Endothelial cell (in vitro differentiated cells): ENCODE measurements at regions not wholly inside any gene's neighbourhood (a gene's known extent, or its start where the extent isn't known, plus 50 kb on each side); places are given as distances from the start of the nearest gene placed in this dataset.

ENCODE experiments used
- DNase-seq: peaks from one replicate; pipeline ENCODE4 v3.0.0; 2021; ENCODE audit warnings: low spot score
- H3K27ac Mint-ChIP-seq: one replicate; pipeline ENCODE4 v1.8.0; 2021; ENCODE audit warnings: mixed read lengths, inconsistent platforms; ENCODE audit not compliant: unreplicated experiment
- H3K27me3 Mint-ChIP-seq: one replicate; pipeline ENCODE4 v1.8.0; 2021; ENCODE audit warnings: mild to moderate bottlenecking, moderate library complexity, mixed read lengths, inconsistent platforms; ENCODE audit not compliant: unreplicated experiment
- H3K36me3 Mint-ChIP-seq: one replicate; pipeline ENCODE4 v1.8.0; 2021; ENCODE audit warnings: mild to moderate bottlenecking, low read depth, mixed read lengths, inconsistent platforms; ENCODE audit not compliant: unreplicated experiment
- H3K4me1 Mint-ChIP-seq: one replicate; pipeline ENCODE4 v1.8.0; 2021; ENCODE audit warnings: mild to moderate bottlenecking, mixed read lengths, inconsistent platforms; ENCODE audit not compliant: unreplicated experiment
- H3K4me3 Mint-ChIP-seq: one replicate; pipeline ENCODE4 v1.8.0; 2021; ENCODE audit warnings: mild to moderate bottlenecking, mixed read lengths, inconsistent platforms; ENCODE audit not compliant: unreplicated experiment
- H3K9me3 Mint-ChIP-seq: one replicate; pipeline ENCODE4 v1.8.0; 2021; ENCODE audit warnings: mixed read lengths, inconsistent platforms; ENCODE audit not compliant: unreplicated experiment
- TF ChIP-seq, protein P1 (sequence below): fragments of 200-600 bp; sonication (generic); IDR thresholded peaks from one replicate; pipeline ENCODE4 v1.5.0; 2021; ENCODE audit warnings: antibody characterized with exemption; ENCODE audit not compliant: unreplicated experiment

DNA sequence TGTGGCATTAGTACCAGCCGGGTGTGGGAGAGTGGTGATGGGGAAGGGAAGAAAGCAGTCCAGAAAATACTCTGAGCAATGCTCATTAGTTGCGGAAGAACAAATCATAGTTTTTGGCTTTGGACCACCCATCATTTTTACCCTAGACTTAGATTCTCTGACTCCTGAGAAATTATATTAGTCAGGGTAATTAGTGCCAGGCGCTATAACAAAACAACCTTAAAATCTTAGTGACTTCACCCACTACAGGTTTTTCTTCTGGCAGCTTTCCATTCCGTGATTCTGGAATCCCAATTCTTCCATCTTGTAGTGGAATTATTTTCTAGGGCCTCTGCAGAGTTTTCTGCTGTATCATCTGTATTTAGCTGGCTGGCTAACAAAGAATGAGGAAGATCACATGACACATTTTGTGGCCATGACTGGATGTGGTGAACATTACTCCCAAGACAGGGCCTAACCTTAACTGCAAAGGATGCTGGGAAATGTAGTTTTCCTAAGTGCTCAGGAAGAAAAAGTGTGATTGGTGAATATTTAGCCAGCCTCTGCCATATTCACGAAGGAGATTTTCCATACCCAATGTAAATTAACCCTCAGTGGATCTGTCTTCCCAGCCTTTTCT lies 373.0 kb upstream of the MEF2C start:
- Mint-ChIP-seq H3K27ac (no peak overlapping the region), H3K4me3 (no peak overlapping the region), H3K27me3 (no peaks in the 10 kb centered on the region), H3K36me3 (no peaks in the 10 kb centered on the region), H3K9me3 (no peaks in the 10 kb centered on the region), H3K4me1 (peaks cover 8% of the 10 kb centered on the region)
- DNase-seq: no peak
- TF ChIP-seq, protein P1, sequence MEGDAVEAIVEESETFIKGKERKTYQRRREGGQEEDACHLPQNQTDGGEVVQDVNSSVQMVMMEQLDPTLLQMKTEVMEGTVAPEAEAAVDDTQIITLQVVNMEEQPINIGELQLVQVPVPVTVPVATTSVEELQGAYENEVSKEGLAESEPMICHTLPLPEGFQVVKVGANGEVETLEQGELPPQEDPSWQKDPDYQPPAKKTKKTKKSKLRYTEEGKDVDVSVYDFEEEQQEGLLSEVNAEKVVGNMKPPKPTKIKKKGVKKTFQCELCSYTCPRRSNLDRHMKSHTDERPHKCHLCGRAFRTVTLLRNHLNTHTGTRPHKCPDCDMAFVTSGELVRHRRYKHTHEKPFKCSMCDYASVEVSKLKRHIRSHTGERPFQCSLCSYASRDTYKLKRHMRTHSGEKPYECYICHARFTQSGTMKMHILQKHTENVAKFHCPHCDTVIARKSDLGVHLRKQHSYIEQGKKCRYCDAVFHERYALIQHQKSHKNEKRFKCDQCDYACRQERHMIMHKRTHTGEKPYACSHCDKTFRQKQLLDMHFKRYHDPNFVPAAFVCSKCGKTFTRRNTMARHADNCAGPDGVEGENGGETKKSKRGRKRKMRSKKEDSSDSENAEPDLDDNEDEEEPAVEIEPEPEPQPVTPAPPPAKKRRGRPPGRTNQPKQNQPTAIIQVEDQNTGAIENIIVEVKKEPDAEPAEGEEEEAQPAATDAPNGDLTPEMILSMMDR: no peak

DNA sequence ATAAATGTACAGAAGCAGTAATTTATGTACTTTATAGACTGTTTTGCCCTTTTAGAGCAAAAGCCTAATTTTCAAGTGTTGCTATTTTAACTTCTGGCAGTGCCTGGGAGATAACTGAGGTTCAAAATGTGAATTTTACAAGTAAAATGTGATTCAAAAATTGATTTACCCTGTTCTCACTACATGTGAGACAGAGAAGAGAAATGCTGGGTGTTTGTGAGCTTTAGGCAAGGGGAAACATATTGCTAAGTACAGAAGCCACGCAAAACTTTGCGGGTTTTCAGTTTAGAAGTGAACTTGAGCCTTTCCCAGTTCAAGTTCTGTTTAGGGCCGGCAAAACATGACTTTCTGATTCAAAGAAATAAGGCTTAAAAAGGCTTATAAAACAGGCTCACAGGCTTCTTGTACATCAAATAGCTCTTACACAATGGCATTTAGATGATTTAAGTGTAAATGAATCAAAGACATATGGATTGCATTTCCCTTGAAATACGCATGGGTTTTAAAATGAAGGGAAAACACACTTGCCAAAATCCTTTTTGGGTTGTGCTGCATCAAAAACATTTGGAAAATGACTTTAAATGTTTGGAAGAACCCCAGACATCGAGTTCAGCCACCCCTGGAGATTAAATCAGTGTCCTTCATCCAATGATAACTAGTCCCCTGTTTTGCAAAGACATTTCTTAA lies 370.8 kb upstream of the MEF2C start:
- H3K4me1 Mint-ChIP-seq: peaks cover 8% of the 10 kb centered on the region
- H3K9me3 Mint-ChIP-seq: no peaks in the 10 kb centered on the region
- peaks cover 2% of the 10 kb centered on the region for H3K27me3 Mint-ChIP-seq
- DNase-seq: no peak
- no peaks in the 10 kb centered on the region for H3K36me3 Mint-ChIP-seq
- TF ChIP-seq, protein P1: no peak
- H3K27ac Mint-ChIP-seq: no peak overlapping the region
- H3K4me3 Mint-ChIP-seq: no peak overlapping the region

DNA sequence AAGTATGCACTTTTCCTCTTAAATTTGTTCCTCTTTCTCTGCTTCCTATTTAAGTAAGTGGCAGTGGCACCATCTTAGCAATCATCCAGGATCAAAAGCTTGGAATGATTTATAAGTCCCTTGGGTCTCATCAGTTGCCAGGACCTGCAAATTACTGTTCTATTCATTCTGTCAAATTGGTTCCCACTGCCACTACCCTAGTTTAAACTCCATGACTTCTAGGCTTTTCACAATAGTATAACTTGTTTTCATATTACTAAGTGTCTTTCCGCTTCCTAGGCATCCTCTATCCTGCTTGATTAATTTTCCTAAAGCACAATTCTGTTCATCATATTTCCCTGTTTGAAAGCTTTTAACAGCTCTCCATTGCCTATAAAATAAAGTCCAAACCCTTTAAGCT lies 363.9 kb upstream of the MEF2C start:
- Mint-ChIP-seq H3K4me1 (peaks cover 2% of the 10 kb centered on the region), H3K36me3 (no peaks in the 10 kb centered on the region), H3K9me3 (no peaks in the 10 kb centered on the region), H3K4me3 (no peak overlapping the region), H3K27me3 (peaks cover 2% of the 10 kb centered on the region), H3K27ac (no peak overlapping the region)
- no peak for DNase-seq
- TF ChIP-seq, protein P1: no peak

DNA sequence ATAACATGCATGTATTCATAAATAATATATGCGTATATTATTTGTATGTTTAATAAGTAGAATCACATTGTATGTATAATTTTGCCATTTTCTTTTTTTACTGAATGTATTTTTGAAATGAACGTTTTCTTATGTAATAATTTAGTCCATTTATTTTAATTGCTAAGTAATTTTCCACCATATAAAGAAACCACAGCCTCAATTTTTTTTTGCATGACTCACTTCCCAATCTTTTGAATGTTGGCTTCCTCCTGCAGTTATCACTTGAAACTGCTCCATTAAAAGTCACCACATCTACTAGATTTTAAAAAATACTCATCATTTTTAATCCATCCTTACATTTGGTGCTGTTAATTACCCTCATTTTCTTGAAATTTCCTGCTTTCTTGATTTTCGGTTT lies 363.3 kb upstream of the MEF2C start:
- H3K9me3 Mint-ChIP-seq: no peaks in the 10 kb centered on the region
- no peak overlapping the region for H3K4me3 Mint-ChIP-seq
- no peaks in the 10 kb centered on the region for H3K36me3 Mint-ChIP-seq
- no peak overlapping the region for H3K27ac Mint-ChIP-seq
- TF ChIP-seq, protein P1: no peak
- H3K4me1 Mint-ChIP-seq: no peaks in the 10 kb centered on the region
- no peak for DNase-seq
- peaks cover 2% of the 10 kb centered on the region for H3K27me3 Mint-ChIP-seq

DNA sequence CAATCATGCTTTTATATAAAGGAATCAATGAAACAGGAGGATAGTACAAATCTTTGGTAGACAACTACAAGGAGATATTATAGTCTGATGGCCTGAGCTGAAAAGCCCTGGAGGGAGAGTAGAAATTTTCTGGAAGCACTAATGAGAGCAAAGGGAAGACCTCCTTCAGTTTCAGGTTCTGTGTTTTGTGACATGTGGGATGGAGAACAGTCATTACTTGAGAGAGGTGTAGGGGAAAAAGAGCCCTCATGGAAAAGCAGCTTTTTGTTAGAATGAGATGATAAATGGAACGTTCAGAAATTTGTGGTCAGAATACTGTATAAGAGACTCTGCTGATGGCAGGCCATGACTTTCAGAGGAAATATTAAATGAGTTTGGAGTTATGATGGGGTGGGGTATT lies 360.6 kb upstream of the MEF2C start:
- Mint-ChIP-seq H3K9me3 (no peaks in the 10 kb centered on the region), H3K27me3 (no peaks in the 10 kb centered on the region), H3K27ac (no peak overlapping the region), H3K4me1 (no peaks in the 10 kb centered on the region), H3K4me3 (no peak overlapping the region), H3K36me3 (no peaks in the 10 kb centered on the region)
- DNase-seq: no peak
- TF ChIP-seq, protein P1: no peak
